K562 (cell line): ENCODE measurements at regions not wholly inside any gene's neighbourhood (a gene's known extent, or its start where the extent isn't known, plus 50 kb on each side); places are given as distances from the start of the nearest gene placed in this dataset.

Source experiments
- ATAC-seq: fragments of 200-7000 bp; cut with Tn5 transposase; 3 replicates; pipeline ENCODE4 v1.9.1; 2020; ENCODE audit warnings: moderate library complexity
- BruUV-seq: library from RNA; stranded (reverse); fragments of 400-500 nt; replicated peaks from 2 replicates; lab custom pipeline; 2021; lab: Mats Ljungman, UMichigan
- CTCF ChIA-PET: fragments of 300-600 bp; formaldehyde crosslinking; extraction: SDS; loops from one replicate; lab custom pipeline; 2021; ENCODE audit warnings: low intra/inter-chr PET ratio; lab: Yijun Ruan, JAX
- POLR2A ChIA-PET: fragments of 300-600, 350-650 bp; sonication (Branson Sonifier 250); formaldehyde crosslinking; extraction: SDS; loops from one replicate; lab custom pipeline; 2021; ENCODE audit warnings: antibody characterized with exemption, inconsistent platforms; lab: Yijun Ruan, JAX
- DNase-seq, 4 experiments: peaks; one replicate each; pipeline versions ENCODE4 v3.0.0 to v3.0.0-alpha.2; 2011 to 2018; ENCODE audit warnings: low spot score in 3 of 4, mixed read lengths in 3 of 4; ENCODE audit errors: extremely low read depth in 1 of 4
- FAIRE-seq: peaks from 2 replicates; lab custom pipeline; 2011; peaks lifted over from hg19 to GRCh38; lab: Jason Lieb, UNC
- H2AFZ ChIP-seq: 2 replicates; pipeline ENCODE4 v1.6.0; 2011; ENCODE audit warnings: low read depth, low read length, control low read depth, inconsistent platforms
- H3K27ac ChIP-seq: fragments of 200-600 bp; 3 replicates; pipeline ENCODE4 v1.8.0; 2011; ENCODE audit warnings: low read depth, mild to moderate bottlenecking, control low read depth, inconsistent platforms, low read length, moderate library complexity, mixed read lengths; ENCODE audit errors: extremely low read depth
- H3K27me3 ChIP-seq, 2 experiments: fragments of 300-600 bp in 1 of 2; 2 replicates in 1 of 2; 3 replicates in 1 of 2; pipeline versions ENCODE4 v1.6.0 to v1.8.0; 2011; ENCODE audit warnings: inconsistent platforms in 2 of 2, low read length in 2 of 2, mild to moderate bottlenecking in 1 of 2, mixed read lengths in 1 of 2, moderate library complexity in 1 of 2; ENCODE audit not compliant: control insufficient read depth in 2 of 2, insufficient read depth in 2 of 2
- H3K36me3 ChIP-seq: fragments of 300-600 bp; 3 replicates; pipeline ENCODE4 v1.8.0; 2011; ENCODE audit warnings: mild to moderate bottlenecking, low read length, inconsistent platforms; ENCODE audit not compliant: control insufficient read depth, insufficient read depth
- H3K4me1 ChIP-seq, 2 experiments: fragments of 200-600 bp in 1 of 2; replicated peaks in 1 of 2; 2 replicates in 1 of 2; 3 replicates in 1 of 2; pipeline versions ENCODE4 v1.5.1 to v1.8.0; 2011; ENCODE audit warnings: inconsistent platforms in 2 of 2, low read length in 2 of 2, mild to moderate bottlenecking in 1 of 2, mixed read lengths in 1 of 2, moderate library complexity in 1 of 2; ENCODE audit not compliant: control insufficient read depth in 2 of 2, insufficient read depth in 2 of 2
- H3K4me2 ChIP-seq: 2 replicates; pipeline ENCODE4 v1.6.1; 2011; ENCODE audit warnings: low read length, control low read depth, inconsistent platforms, mixed read lengths; ENCODE audit not compliant: insufficient read depth
- H3K4me3 ChIP-seq: fragments of 200-600 bp; sonication (generic), shearing (Covaris generic); 2 replicates; pipeline ENCODE4 v1.5.1; 2016; ENCODE audit warnings: control low read depth, inconsistent platforms
- H3K79me2 ChIP-seq: fragments of 200-600 bp; 3 replicates; pipeline ENCODE4 v1.8.0; 2011; ENCODE audit warnings: low read length, inconsistent platforms; ENCODE audit not compliant: control insufficient read depth, insufficient read depth
- H3K9ac ChIP-seq, 2 experiments: 2 replicates each; pipeline versions ENCODE4 v1.6.0 to v1.6.1; 2011; ENCODE audit warnings: low read depth in 2 of 2, low read length in 2 of 2, control low read depth in 1 of 2, inconsistent platforms in 1 of 2, mild to moderate bottlenecking in 1 of 2, mixed read lengths in 1 of 2; ENCODE audit not compliant: insufficient read depth in 1 of 2
- H3K9me1 ChIP-seq: one replicate; pipeline ENCODE4 v1.6.0; 2011; ENCODE audit warnings: inconsistent platforms, mild to moderate bottlenecking, low read length, moderate library complexity; ENCODE audit not compliant: control insufficient read depth, insufficient read depth
- H3K9me3 ChIP-seq: replicated peaks from 2 replicates; pipeline ENCODE4 v1.5.1; 2011; ENCODE audit warnings: low read depth, low read length, inconsistent platforms; ENCODE audit not compliant: control insufficient read depth, insufficient read depth
- H4K20me1 ChIP-seq: replicated peaks from 2 replicates; pipeline ENCODE4 v1.6.1; 2011; ENCODE audit warnings: low read length, inconsistent platforms, mixed read lengths; ENCODE audit not compliant: control insufficient read depth, insufficient read depth
- ATF1 ChIP-seq, 2 experiments: fragments of 450-650 bp in 1 of 2; IDR thresholded peaks; 2 replicates each; pipeline ENCODE4 v1.6.1; 2016; ENCODE audit warnings: missing compliant biosample characterization in 1 of 2, missing genetic modification characterization in 1 of 2
- BHLHE40 ChIP-seq: IDR thresholded peaks from 2 replicates; pipeline ENCODE4 v1.6.1; 2011; ENCODE audit warnings: low read length, improper control_type of control experiment
- BRD9 ChIP-seq: fragments of 450-650 bp; IDR thresholded peaks from 2 replicates; pipeline ENCODE4 v1.6.1; 2018; ENCODE audit warnings: low read depth; ENCODE audit not compliant: partially characterized antibody
- CBX5 ChIP-seq: IDR thresholded peaks from 2 replicates; pipeline ENCODE4 v1.6.1; 2014; ENCODE audit warnings: low read depth, borderline replicate concordance
- FOXM1 ChIP-seq, 2 experiments: fragments of 450-650 bp in 1 of 2; sonication (generic) in 1 of 2; formaldehyde crosslinking in 1 of 2; IDR thresholded peaks; 2 replicates each; pipeline versions ENCODE4 v1.6.1 to v1.9.0; 2017 to 2022; ENCODE audit warnings: low read depth in 2 of 2, mild to moderate bottlenecking in 2 of 2, missing genetic modification reagents in 1 of 2, moderate library complexity in 1 of 2
- FOXP1 ChIP-seq: sonication (generic); formaldehyde crosslinking; IDR thresholded peaks from 2 replicates; pipeline ENCODE4 v1.8.0; 2022; ENCODE audit warnings: mild to moderate bottlenecking, missing genetic modification reagents
- GABPA ChIP-seq: fragments of 200-800 bp; sonication (Bioruptor generic); conservative IDR thresholded peaks from 2 replicates; pipeline ENCODE4 v1.6.1; 2016; ENCODE audit warnings: low read depth, missing genetic modification characterization, missing compliant biosample characterization
- HNRNPL ChIP-seq: fragments of 200-400 bp; formaldehyde crosslinking; IDR thresholded peaks from 2 replicates; pipeline ENCODE4 v1.6.1; 2017; ENCODE audit warnings: low read depth, mild to moderate bottlenecking, low read length
- KLF16 ChIP-seq: IDR thresholded peaks from 2 replicates; pipeline ENCODE4 v1.6.1; 2016; ENCODE audit warnings: antibody characterized with exemption
- POLR2G ChIP-seq: fragments of 200-400 bp; formaldehyde crosslinking; IDR thresholded peaks from 2 replicates; pipeline ENCODE4 v1.6.1; 2017; ENCODE audit warnings: low read depth, mild to moderate bottlenecking, antibody characterized with exemption, low read length, moderate library complexity
- RAD51 ChIP-seq: fragments of 450-650 bp; IDR thresholded peaks from 2 replicates; pipeline ENCODE4 v1.7.1; 2016; ENCODE audit warnings: low read depth, mild to moderate bottlenecking, borderline replicate concordance
- TBL1XR1 ChIP-seq, 2 experiments: IDR thresholded peaks; 2 replicates each; pipeline ENCODE4 v1.6.1; 2012; ENCODE audit warnings: improper control_type of control experiment in 2 of 2, low read length in 2 of 2, mild to moderate bottlenecking in 1 of 2
- U2AF1 ChIP-seq: fragments of 200-400 bp; formaldehyde crosslinking; optimal IDR thresholded peaks from 2 replicates; pipeline ENCODE3; 2017; ENCODE audit warnings: mild to moderate bottlenecking, low read depth, low read length, moderate library complexity
- VEZF1 ChIP-seq: fragments of 200-800 bp; sonication (Bioruptor generic); IDR thresholded peaks from 2 replicates; pipeline ENCODE4 v1.6.1; 2017; ENCODE audit warnings: missing genetic modification characterization, missing compliant biosample characterization
- ZBTB12 ChIP-seq: fragments of 250-450 bp; sonication (Bioruptor Pico); IDR thresholded peaks from 2 replicates; pipeline ENCODE4 v1.4.0; 2020
- ZNF274 ChIP-seq: IDR thresholded peaks from 2 replicates; pipeline ENCODE4 v1.6.1; 2011; ENCODE audit warnings: low read depth, mild to moderate bottlenecking, low read length, moderate library complexity, borderline replicate concordance
- ZNF551 ChIP-seq: fragments of 250-450 bp; sonication (Bioruptor Pico); IDR thresholded peaks from 2 replicates; pipeline ENCODE4 v1.5.0; 2021; ENCODE audit warnings: mild to moderate bottlenecking, moderate library complexity
- ZNF780A ChIP-seq: fragments of 250-450 bp; sonication (Bioruptor Pico); IDR thresholded peaks from 2 replicates; pipeline ENCODE4 v1.5.0; 2021; ENCODE audit warnings: mild to moderate bottlenecking
- ZSCAN29 ChIP-seq: fragments of 450-650 bp; IDR thresholded peaks from 2 replicates; pipeline ENCODE4 v1.6.1; 2017
- WGBS: fragments of 100-300 bp; shearing (Covaris generic); methylation state at CpG from one replicate; pipeline ENCODE4 v1.1.6; 2016; ENCODE audit warnings: low coverage, mixed read lengths; ENCODE audit not compliant: insufficient coverage; ENCODE audit errors: missing lambda C conversion rate; 5-methylcytosine and 5-hydroxymethylcytosine counted together
- in situ Hi-C: fragments of 300-500 bp; cut with MboI; formaldehyde crosslinking; loops from 4 replicates; pipeline ENCODE4 v1.15.0; 2018; ENCODE audit warnings: inconsistent platforms, mixed read lengths
- intact Hi-C: fragments of 100-400 bp; cut with micrococcal nuclease; formaldehyde crosslinking; loops from 2 replicates; pipeline ENCODE4 v1.14.2; 2022

- no peaks in the 10 kb centered on the region for H3K79me2 ChIP-seq
- under 1% methylated on average over 8 of the region's 8 CpGs for WGBS
- H3K9me3 ChIP-seq = no peaks in the 10 kb centered on the region
- peaks cover 8 to 56% of the 10 kb centered on the region in 2 experiments; a peak in 4 of 5 replicates for H3K27me3 ChIP-seq
- no peak overlapping the region for H3K4me3 ChIP-seq
- no peaks in the 10 kb centered on the region for H3K36me3 ChIP-seq
- H4K20me1 ChIP-seq = peaks cover 25% of the 10 kb centered on the region
- CTCF ChIA-PET = no interaction called here
- no peak overlapping the region for H3K27ac ChIP-seq
- DNase-seq = no peak
- no peak overlapping the region for H3K4me2 ChIP-seq
- TF ChIP-seq HNRNPL = no peak
- no peak for TF ChIP-seq BHLHE40
- no peak for TF ChIP-seq ZBTB12 (CRISPR knock-in tag)
- no peak for TF ChIP-seq KLF16
- no peak for TF ChIP-seq ATF1 (CRISPR knock-in tag; IDR thresholded peaks at IDR 0.05)
- no peak for TF ChIP-seq ATF1 (tag; IDR thresholded peaks at IDR 0.05)
- no peak for TF ChIP-seq TBL1XR1 (IDR thresholded peaks at IDR 0.05; ENCODE audit: low read length in 2 of 2)
- no peak for TF ChIP-seq ZNF780A (CRISPR knock-in tag)
- no peak for TF ChIP-seq VEZF1 (CRISPR knock-in tag)
- TF ChIP-seq FOXP1 = no peak
- TF ChIP-seq ZNF274 = no peak
- no peak for TF ChIP-seq ZNF551 (CRISPR knock-in tag)
- TF ChIP-seq ZSCAN29 = no peak
- TF ChIP-seq FOXM1 (IDR thresholded peaks at IDR 0.05; ENCODE audit: low read depth) = no peak
- TF ChIP-seq FOXM1 (CRISPR knock-in tag; IDR thresholded peaks at IDR 0.05; ENCODE audit: low read depth) = no peak
- TF ChIP-seq CBX5 = no peak
- TF ChIP-seq POLR2G = no peak
- no peak for TF ChIP-seq GABPA
- no peak for TF ChIP-seq BRD9
- TF ChIP-seq U2AF1 = no peak
- TF ChIP-seq RAD51 = no peak
- TF ChIP-seq, all 486 proteins: peak for 0
- H3K9ac ChIP-seq = no peak overlapping the region
- no peaks in the 10 kb centered on the region for H3K9me1 ChIP-seq
- FAIRE-seq = no peak
- BruUV-seq = no TSS peak
- no peak overlapping the region for H2AFZ ChIP-seq
- no peak for ATAC-seq
- POLR2A ChIA-PET = interaction anchor here (1.1 kb wide), 1 partner anchor 9 kb away, joined by 3 read pairs; no protein-coding TSS in a partner anchor
- in situ Hi-C loops (no loop called here), intact Hi-C loops (no loop called here)
- H3K4me1 ChIP-seq = no peaks in the 10 kb centered on the region
Measured at GRCh38 chr17:79258041-79258440, 183.4 kb downstream of the ENGASE start.
